IMR-90 (cell line): ENCODE measurements at regions not wholly inside any gene's neighbourhood (a gene's known extent, or its start where the extent isn't known, plus 50 kb on each side); places are given as distances from the start of the nearest gene placed in this dataset.

ENCODE experiments used
- ATAC-seq: fragments of 200-7000 bp; cut with Tn5 transposase; 2 replicates; pipeline ENCODE4 v1.9.1; 2020; ENCODE audit warnings: low read depth, mild to moderate bottlenecking, moderate library complexity
- BruUV-seq: library from RNA; stranded (reverse); fragments of 400-500 nt; replicated peaks from 2 replicates; lab custom pipeline; 2021; lab: Mats Ljungman, UMichigan
- CTCF ChIA-PET: fragments of 300-600 bp; formaldehyde crosslinking; extraction: SDS; loops from one replicate; lab custom pipeline; 2021; ENCODE audit warnings: antibody characterized with exemption; lab: Yijun Ruan, JAX
- POLR2A ChIA-PET: fragments of 300-600 bp; sonication (Branson Sonifier 250); formaldehyde crosslinking; loops from one replicate; lab custom pipeline; 2022; ENCODE audit warnings: antibody characterized with exemption; ENCODE audit not compliant: unreplicated experiment; lab: Charles Lee
- DNase-seq: peaks from one replicate; pipeline ENCODE4 v3.0.0; 2013
- H2AFZ ChIP-seq: replicated peaks from 2 replicates; pipeline ENCODE3; 2013; ENCODE audit warnings: low read length, mild to moderate bottlenecking; ENCODE audit not compliant: poor library complexity
- H2AK5ac ChIP-seq: 2 replicates; pipeline ENCODE4 v1.6.1; 2013; ENCODE audit warnings: low read depth, low read length, inconsistent platforms
- H2AK9ac ChIP-seq: replicated peaks from 2 replicates; pipeline ENCODE3; 2013; ENCODE audit warnings: mild to moderate bottlenecking, low read depth, low read length, moderate library complexity; ENCODE audit not compliant: poor library complexity
- H2BK120ac ChIP-seq: 2 replicates; pipeline ENCODE4 v1.6.1; 2013; ENCODE audit warnings: low read depth, low read length, inconsistent platforms
- H2BK15ac ChIP-seq: 3 replicates; pipeline ENCODE4 v1.6.1; 2013; ENCODE audit warnings: low read depth, low read length, inconsistent platforms
- H2BK20ac ChIP-seq: 2 replicates; pipeline ENCODE4 v1.6.1; 2013; ENCODE audit warnings: low read depth, mild to moderate bottlenecking, inconsistent platforms, low read length, moderate library complexity
- H2BK5ac ChIP-seq: 2 replicates; pipeline ENCODE4 v1.6.1; 2013; ENCODE audit warnings: mild to moderate bottlenecking, low read depth, low read length, inconsistent platforms; ENCODE audit not compliant: poor library complexity, severe bottlenecking
- H3K14ac ChIP-seq: replicated peaks from 2 replicates; pipeline ENCODE4 v1.6.1; 2013; ENCODE audit warnings: low read depth, low read length, inconsistent platforms
- H3K18ac ChIP-seq: 2 replicates; pipeline ENCODE4 v1.6.1; 2013; ENCODE audit warnings: low read depth, low read length, control low read depth
- H3K23ac ChIP-seq: 2 replicates; pipeline ENCODE4 v1.6.1; 2013; ENCODE audit warnings: low read depth, low read length, inconsistent platforms
- H3K27ac ChIP-seq: 2 replicates; pipeline ENCODE4 v1.5.1; 2013; ENCODE audit warnings: mild to moderate bottlenecking, control low read depth, low read length; ENCODE audit not compliant: insufficient read depth
- H3K27me3 ChIP-seq: 2 replicates; pipeline ENCODE4 v1.6.1; 2013; ENCODE audit warnings: low read length; ENCODE audit not compliant: control insufficient read depth, insufficient read depth
- H3K36me3 ChIP-seq: 2 replicates; pipeline ENCODE4 v1.6.1; 2013; ENCODE audit warnings: low read length, mixed read lengths; ENCODE audit not compliant: control insufficient read depth, insufficient read depth
- H3K4ac ChIP-seq: 2 replicates; pipeline ENCODE4 v1.6.1; 2013; ENCODE audit warnings: low read depth, low read length, inconsistent platforms
- H3K4me1 ChIP-seq: 2 replicates; pipeline ENCODE4 v1.6.1; 2013; ENCODE audit warnings: low read length, mixed read lengths; ENCODE audit not compliant: control insufficient read depth, insufficient read depth
- H3K4me2 ChIP-seq: 2 replicates; pipeline ENCODE4 v1.6.1; 2013; ENCODE audit warnings: low read depth, mild to moderate bottlenecking, control low read depth, low read length, moderate library complexity
- H3K4me3 ChIP-seq: 2 replicates; pipeline ENCODE4 v1.5.1; 2013; ENCODE audit warnings: low read depth, mild to moderate bottlenecking, control low read depth, low read length, moderate library complexity; ENCODE audit not compliant: insufficient read depth
- H3K56ac ChIP-seq: 2 replicates; pipeline ENCODE4 v1.6.1; 2013; ENCODE audit warnings: low read length, inconsistent platforms; ENCODE audit not compliant: insufficient read depth; ENCODE audit errors: extremely low read depth
- H3K79me1 ChIP-seq, 2 experiments: 2 replicates each; pipeline ENCODE4 v1.6.1; 2013; ENCODE audit warnings: low read length in 2 of 2, inconsistent platforms in 1 of 2, low read depth in 1 of 2
- H3K9ac ChIP-seq: 2 replicates; pipeline ENCODE4 v1.6.1; 2013; ENCODE audit warnings: low read depth, low read length, control low read depth
- H3K9me1 ChIP-seq: 2 replicates; pipeline ENCODE4 v1.6.1; 2013; ENCODE audit warnings: low read length, inconsistent platforms; ENCODE audit not compliant: insufficient read depth
- H3K9me3 ChIP-seq: 2 replicates; pipeline ENCODE4 v1.6.1; 2013; ENCODE audit warnings: low read length; ENCODE audit not compliant: control insufficient read depth, insufficient read depth
- H4K20me1 ChIP-seq: 2 replicates; pipeline ENCODE4 v1.6.1; 2013; ENCODE audit warnings: low read length, inconsistent platforms; ENCODE audit not compliant: insufficient read depth
- H4K5ac ChIP-seq: 2 replicates; pipeline ENCODE4 v1.6.1; 2013; ENCODE audit warnings: mild to moderate bottlenecking, low read depth, low read length, control low read depth
- H4K8ac ChIP-seq, 2 experiments: 2 replicates each; pipeline ENCODE4 v1.6.1; 2013; ENCODE audit warnings: low read depth in 2 of 2, low read length in 2 of 2, control low read depth in 1 of 2, inconsistent platforms in 1 of 2
- H4K91ac ChIP-seq: 2 replicates; pipeline ENCODE4 v1.6.1; 2013; ENCODE audit warnings: low read depth, low read length, inconsistent platforms; ENCODE audit not compliant: insufficient read depth
- BHLHE40 ChIP-seq: fragments of 150-350 bp; IDR thresholded peaks from 2 replicates; pipeline ENCODE4 v1.6.1; 2016; ENCODE audit warnings: mild to moderate bottlenecking, low read depth, low read length
- CEBPB ChIP-seq: IDR thresholded peaks from 2 replicates; pipeline ENCODE4 v1.6.1; 2012; ENCODE audit warnings: low read depth, low read length, improper control_type of control experiment
- CHD1 ChIP-seq: IDR thresholded peaks from 2 replicates; pipeline ENCODE4 v1.6.1; 2012; ENCODE audit warnings: low read depth, low read length, improper control_type of control experiment
- CTCF ChIP-seq: conservative IDR thresholded peaks from 2 replicates; pipeline ENCODE4 v1.5.1; 2012; ENCODE audit warnings: mild to moderate bottlenecking, low read depth, low read length, improper control_type of control experiment
- ELK1 ChIP-seq: fragments of 150-350 bp; IDR thresholded peaks from 2 replicates; pipeline ENCODE4 v1.6.1; 2016; ENCODE audit warnings: low read depth, mild to moderate bottlenecking, low read length, moderate library complexity, borderline replicate concordance
- FOS ChIP-seq: fragments of 150-350 bp; IDR thresholded peaks from 2 replicates; pipeline ENCODE4 v1.6.1; 2016; ENCODE audit warnings: low read depth, low read length
- MAFK ChIP-seq: IDR thresholded peaks from 2 replicates; pipeline ENCODE4 v1.6.1; 2012; ENCODE audit warnings: low read depth, low read length, improper control_type of control experiment
- MAZ ChIP-seq: IDR thresholded peaks from 2 replicates; pipeline ENCODE4 v1.6.1; 2012; ENCODE audit warnings: low read depth, mild to moderate bottlenecking, low read length, improper control_type of control experiment, moderate library complexity, borderline replicate concordance
- MXI1 ChIP-seq: IDR thresholded peaks from 2 replicates; pipeline ENCODE4 v1.6.1; 2012; ENCODE audit warnings: low read depth, mild to moderate bottlenecking, low read length, moderate library complexity, borderline replicate concordance
- NFE2L2 ChIP-seq: fragments of 150-350 bp; IDR thresholded peaks from 2 replicates; pipeline ENCODE4 v1.6.1; 2016; ENCODE audit warnings: low read depth, mild to moderate bottlenecking, low read length
- POLR2A ChIP-seq: IDR thresholded peaks from 2 replicates; pipeline ENCODE4 v1.6.1; 2012; ENCODE audit warnings: mild to moderate bottlenecking, low read depth, low read length
- RAD21 ChIP-seq: IDR thresholded peaks from 2 replicates; pipeline ENCODE4 v1.6.1; 2012; ENCODE audit warnings: low read length, improper control_type of control experiment
- RCOR1 ChIP-seq: IDR thresholded peaks from 2 replicates; pipeline ENCODE4 v1.6.1; 2012; ENCODE audit warnings: mild to moderate bottlenecking, low read length, improper control_type of control experiment; ENCODE audit not compliant: insufficient replicate concordance
- RFX5 ChIP-seq: IDR thresholded peaks from 2 replicates; pipeline ENCODE4 v1.8.0; 2012; ENCODE audit warnings: low read depth, mild to moderate bottlenecking, low read length, moderate library complexity
- SMC3 ChIP-seq: fragments of 150-350 bp; IDR thresholded peaks from 2 replicates; pipeline ENCODE4 v1.6.1; 2016; ENCODE audit warnings: low read depth, mild to moderate bottlenecking, antibody characterized with exemption, low read length, moderate library complexity
- USF2 ChIP-seq: fragments of 150-350 bp; IDR thresholded peaks from 2 replicates; pipeline ENCODE4 v1.6.1; 2017; ENCODE audit warnings: mild to moderate bottlenecking, antibody characterized with exemption, low read length, low read depth
- WGBS, 2 experiments: methylation state at CpG; one replicate each; pipeline versions ENCODE4 v1.1.5 to v1.1.7; 2013; ENCODE audit warnings: missing lambda C conversion rate in 2 of 2; ENCODE audit not compliant: insufficient read length in 1 of 2; ENCODE audit errors: extremely low coverage in 2 of 2; 5-methylcytosine and 5-hydroxymethylcytosine counted together
- dilution Hi-C: fragments of 300-500 bp; cut with HindIII; formaldehyde crosslinking; loops from one replicate; pipeline ENCODE4 v1.14.3; 2018; ENCODE audit warnings: low sequenced_read_pairs; ENCODE audit not compliant: unreplicated experiment
- in situ Hi-C: fragments of 300-500 bp; cut with MboI; formaldehyde crosslinking; loops from 3 replicates; pipeline ENCODE4 v1.14.3; 2019; ENCODE audit warnings: low sequenced_read_pairs, inconsistent platforms, mixed read lengths
- intact Hi-C: fragments of 100-400 bp; cut with micrococcal nuclease; formaldehyde crosslinking; loops from 2 replicates; pipeline ENCODE4 v1.10.0; 2022

GRCh38 chr13:108444448-108444847, 174.9 kb downstream of the TNFSF13B start:
- H4K5ac ChIP-seq = no peak overlapping the region
- CTCF ChIA-PET = no interaction called here
- no peak overlapping the region for H2BK20ac ChIP-seq
- no peak overlapping the region for H2BK120ac ChIP-seq
- no peak overlapping the region for H2AK9ac ChIP-seq
- no peak overlapping the region for H4K91ac ChIP-seq
- no peak overlapping the region for H2BK5ac ChIP-seq
- no peaks in the 10 kb centered on the region for H3K79me1 ChIP-seq
- POLR2A ChIA-PET = no interaction called here
- H3K36me3 ChIP-seq = no peaks in the 10 kb centered on the region
- no TSS peak for BruUV-seq
- in situ Hi-C loops (no loop called here), dilution Hi-C loops (no loop called here), intact Hi-C loops (no loop called here)
- H4K20me1 ChIP-seq = no peaks in the 10 kb centered on the region
- no peak overlapping the region for H4K8ac ChIP-seq
- ATAC-seq (no peak), DNase-seq (no peak)
- no peak overlapping the region for H3K23ac ChIP-seq
- H2AFZ ChIP-seq = no peak overlapping the region
- no peak overlapping the region for H3K4me2 ChIP-seq
- no peaks in the 10 kb centered on the region for H3K27me3 ChIP-seq
- H3K4me3 ChIP-seq = no peak overlapping the region
- no peak overlapping the region for H3K4ac ChIP-seq
- no CpG with 5 or more reads among the region's 6 CpGs for WGBS, 2 experiments
- no peak overlapping the region for H3K9ac ChIP-seq
- H3K27ac ChIP-seq = no peak overlapping the region
- no peak overlapping the region for H3K14ac ChIP-seq
- H2BK15ac ChIP-seq = no peak overlapping the region
- H3K18ac ChIP-seq = no peak overlapping the region
- H3K56ac ChIP-seq = no peak overlapping the region
- no peaks in the 10 kb centered on the region for H3K4me1 ChIP-seq
- H3K9me3 ChIP-seq = no peaks in the 10 kb centered on the region
- TF ChIP-seq SMC3 (no peak), CHD1 (no peak), FOS (no peak), MXI1 (no peak), RCOR1 (no peak), RFX5 (no peak), CEBPB (no peak), MAZ (no peak), RAD21 (no peak), POLR2A (no peak), ELK1 (no peak), CTCF (no peak), BHLHE40 (no peak), MAFK (no peak), NFE2L2 (no peak), USF2 (no peak)
- H3K9me1 ChIP-seq = no peaks in the 10 kb centered on the region
- H2AK5ac ChIP-seq = no peak overlapping the region
